ENCODE measurements at regions not wholly inside any gene's neighbourhood (a gene's known extent, or its start where the extent isn't known, plus 50 kb on each side); places are given as distances from the start of the nearest gene placed in this dataset.

GRCh38 chr4:162442128-162442527 lies 278.3 kb upstream of the FSTL5 start:
- TF ChIP-seq EP300 (IDR thresholded peaks at IDR 0.05) (no peak), POLR2A (IDR thresholded peaks at IDR 0.05) (no peak), CTCF (IDR thresholded peaks at IDR 0.05) (no peak)
- WGBS, 3 donors = 35 to 58% (median 37%) methylated on average over 2 of the region's 2 CpGs
- no peaks in the 10 kb centered on the region for H3K4me1 ChIP-seq (ENCODE audit: insufficient read depth)
- intact Hi-C loops (cut with DNase I) = no loop called here
- no peaks in the 10 kb centered on the region for H3K27me3 ChIP-seq
- no peak overlapping the region for H3K27ac ChIP-seq
- H3K36me3 ChIP-seq = no peaks in the 10 kb centered on the region
- no peak overlapping the region for H3K4me3 ChIP-seq
- no peak for DNase-seq
- H3K9me3 ChIP-seq = no peaks in the 10 kb centered on the region

GRCh38 chr4:162422312-162422711 lies 258.5 kb upstream of the FSTL5 start:
- no peak for TF ChIP-seq CTCF (IDR thresholded peaks at IDR 0.05)
- no peak for TF ChIP-seq POLR2A (IDR thresholded peaks at IDR 0.05)
- no peak for TF ChIP-seq EP300 (IDR thresholded peaks at IDR 0.05)
- H3K36me3 ChIP-seq = no peaks in the 10 kb centered on the region
- DNase-seq = no peak
- no peak overlapping the region for H3K27ac ChIP-seq
- H3K9me3 ChIP-seq = no peaks in the 10 kb centered on the region
- H3K4me1 ChIP-seq (ENCODE audit: insufficient read depth) = no peaks in the 10 kb centered on the region
- intact Hi-C loops (cut with DNase I) = no loop called here
- 85 to 87% (median 86%) methylated on average over 4 of the region's 4 CpGs for WGBS, 3 donors
- no peaks in the 10 kb centered on the region for H3K27me3 ChIP-seq
- H3K4me3 ChIP-seq = no peak overlapping the region

- Histone ChIP-seq H3K4me1 (ENCODE audit: insufficient read depth) (no peaks in the 10 kb centered on the region), H3K27ac (no peak overlapping the region), H3K9me3 (no peaks in the 10 kb centered on the region), H3K4me3 (no peak overlapping the region), H3K27me3 (no peaks in the 10 kb centered on the region), H3K36me3 (no peaks in the 10 kb centered on the region)
- intact Hi-C loops (cut with DNase I) = no loop called here
- no peak for DNase-seq
- WGBS, 3 donors = 0% methylated on average over 1 of the region's 1 CpG
- no peak for TF ChIP-seq CTCF (IDR thresholded peaks at IDR 0.05)
- TF ChIP-seq POLR2A (IDR thresholded peaks at IDR 0.05) = no peak
- no peak for TF ChIP-seq EP300 (IDR thresholded peaks at IDR 0.05)
These were observed 247.1 kb upstream of the FSTL5 start for GRCh38 chr4:162410854-162411253.

GRCh38 chr4:162409048-162409447 lies 245.2 kb upstream of the FSTL5 start:
- H3K27ac ChIP-seq = no peak overlapping the region
- H3K9me3 ChIP-seq = no peaks in the 10 kb centered on the region
- 89 to 93% (median 93%) methylated on average over 16 of the region's 16 CpGs for WGBS, 3 donors
- DNase-seq = no peak
- no peaks in the 10 kb centered on the region for H3K36me3 ChIP-seq
- intact Hi-C loops (cut with DNase I) = no loop called here
- H3K4me1 ChIP-seq (ENCODE audit: insufficient read depth) = no peaks in the 10 kb centered on the region
- H3K27me3 ChIP-seq = no peaks in the 10 kb centered on the region
- no peak for TF ChIP-seq POLR2A (IDR thresholded peaks at IDR 0.05)
- no peak for TF ChIP-seq CTCF (IDR thresholded peaks at IDR 0.05)
- no peak overlapping the region for H3K4me3 ChIP-seq

- H3K4me3 ChIP-seq = no peak overlapping the region
- intact Hi-C loops (cut with DNase I) = no loop called here
- no peaks in the 10 kb centered on the region for H3K9me3 ChIP-seq
- no peak overlapping the region for H3K27ac ChIP-seq
- H3K27me3 ChIP-seq = no peaks in the 10 kb centered on the region
- TF ChIP-seq POLR2A (IDR thresholded peaks at IDR 0.05) (no peak), CTCF (IDR thresholded peaks at IDR 0.05) (no peak), EP300 (IDR thresholded peaks at IDR 0.05) (no peak)
- no peaks in the 10 kb centered on the region for H3K36me3 ChIP-seq
- no peak for DNase-seq
- WGBS, 3 donors = 84 to 86% (median 85%) methylated on average over 4 to 9 of the region's 9 CpGs
- no peaks in the 10 kb centered on the region for H3K4me1 ChIP-seq (ENCODE audit: insufficient read depth)
These were observed 244.5 kb upstream of the FSTL5 start for GRCh38 chr4:162408309-162408708.
